SK-N-MC (cell line): ENCODE measurements at regions not wholly inside any gene's neighbourhood (a gene's known extent, or its start where the extent isn't known, plus 50 kb on each side); places are given as distances from the start of the nearest gene placed in this dataset.

Experiments
- DNase-seq: peaks from one replicate; pipeline ENCODE4 v3.0.0-alpha.2; 2011; ENCODE audit warnings: low read depth, low spot score
- H3K27ac ChIP-seq: fragments of 200-600 bp; sonication (generic); 2 replicates; pipeline ENCODE4 v1.5.1; 2016; ENCODE audit warnings: mixed run types
- H3K36me3 ChIP-seq: fragments of 200-600 bp; sonication (generic); 2 replicates; pipeline ENCODE4 v1.6.1; 2017; ENCODE audit warnings: antibody characterized with exemption, low read length, mixed read lengths; ENCODE audit not compliant: insufficient read depth
- H3K4me3 ChIP-seq: fragments of 200-600 bp; sonication (generic); 2 replicates; pipeline ENCODE4 v1.5.1; 2016
- H3K9ac ChIP-seq: fragments of 200-600 bp; sonication (generic); 2 replicates; pipeline ENCODE4 v1.8.0; 2017; ENCODE audit warnings: mixed run types, mixed read lengths; ENCODE audit not compliant: insufficient read length
- H3K9me3 ChIP-seq: fragments of 200-600 bp; sonication (generic); 2 replicates; pipeline ENCODE4 v1.6.1; 2017; ENCODE audit warnings: low read depth, mild to moderate bottlenecking, antibody characterized with exemption, low read length, moderate library complexity, mixed read lengths
- EZH2 ChIP-seq: fragments of 200-600 bp; sonication (generic); IDR thresholded peaks from one replicate; pipeline ENCODE4 v1.6.1; 2017; ENCODE audit warnings: antibody characterized with exemption
- FOXP2 ChIP-seq: optimal IDR thresholded peaks from 2 replicates; pipeline ENCODE3; 2011; ENCODE audit warnings: mild to moderate bottlenecking, moderate library complexity; ENCODE audit not compliant: insufficient read depth; ENCODE audit errors: extremely low read length, control extremely low read depth
- POLR2AphosphoS5 ChIP-seq: IDR thresholded peaks from 2 replicates; pipeline ENCODE4 v1.6.1; 2012; ENCODE audit warnings: mild to moderate bottlenecking, low read depth, low read length, borderline replicate concordance

GRCh38 chr2:103103678-103104077 lies 341.8 kb downstream of the TMEM182 start:
- Histone ChIP-seq H3K9ac (no peak overlapping the region), H3K36me3 (no peaks in the 10 kb centered on the region), H3K4me3 (no peak overlapping the region), H3K9me3 (no peaks in the 10 kb centered on the region), H3K27ac (no peak overlapping the region)
- TF ChIP-seq EZH2: no peak
- TF ChIP-seq FOXP2: no peak
- TF ChIP-seq POLR2AphosphoS5: no peak
- DNase-seq: no peak

- no peaks in the 10 kb centered on the region for H3K9me3 ChIP-seq
- DNase-seq: no peak
- TF ChIP-seq POLR2AphosphoS5: no peak
- TF ChIP-seq EZH2: no peak
- TF ChIP-seq FOXP2: no peak
Measured at GRCh38 chr2:103119352-103119751, 357.5 kb downstream of the TMEM182 start.

DNA sequence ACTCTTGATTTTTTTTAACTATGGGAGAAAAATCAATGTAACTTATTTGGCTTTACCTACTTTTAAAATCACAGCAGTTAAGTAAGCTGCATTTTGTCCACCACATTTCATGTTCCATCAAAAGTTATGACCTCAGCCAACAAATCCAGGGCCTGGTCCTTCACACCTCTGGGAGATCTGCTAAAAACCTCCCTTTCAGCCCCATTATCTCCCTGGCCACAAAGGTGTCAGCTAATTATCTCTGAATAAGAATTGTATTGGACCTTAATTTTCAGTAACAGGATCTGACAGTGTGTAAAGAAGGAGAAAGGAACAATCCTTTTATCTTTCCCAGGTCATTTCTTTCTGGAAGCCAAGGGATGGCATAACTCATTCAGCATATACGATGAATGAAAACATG lies 359.3 kb downstream of the TMEM182 start:
- no peaks in the 10 kb centered on the region for H3K9me3 ChIP-seq
- no peak overlapping the region for H3K27ac ChIP-seq
- DNase-seq: no peak
- H3K9ac ChIP-seq: no peak overlapping the region
- no peak overlapping the region for H3K4me3 ChIP-seq
- TF ChIP-seq POLR2AphosphoS5 (no peak), FOXP2 (no peak), EZH2 (no peak)
- H3K36me3 ChIP-seq: no peaks in the 10 kb centered on the region

More at GRCh38 chr2:103119352-103119751, 357.5 kb downstream of the TMEM182 start:
- Histone ChIP-seq H3K27ac (no peak overlapping the region), H3K9ac (no peak overlapping the region), H3K36me3 (no peaks in the 10 kb centered on the region), H3K4me3 (no peak overlapping the region)

DNA sequence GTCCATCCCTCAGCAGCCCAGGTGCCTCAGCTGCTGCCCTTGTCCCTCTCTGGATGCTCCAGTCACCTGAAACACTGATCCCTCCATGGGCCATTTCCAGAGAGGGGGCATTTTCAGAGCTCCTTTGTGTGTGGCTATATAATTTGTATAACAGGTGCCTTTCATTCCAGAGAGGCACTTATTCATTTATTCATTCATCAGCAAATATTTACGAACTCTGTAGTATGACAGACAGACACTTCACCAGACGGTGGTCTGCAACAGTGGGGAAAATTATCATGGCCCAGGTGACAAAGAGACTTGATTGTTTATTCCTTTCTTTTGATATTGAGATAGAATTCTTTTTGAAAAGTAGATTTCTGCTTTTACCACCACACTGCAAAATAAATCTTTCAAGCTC lies 361.7 kb downstream of the TMEM182 start:
- no peak overlapping the region for H3K27ac ChIP-seq
- TF ChIP-seq FOXP2 (no peak), POLR2AphosphoS5 (no peak), EZH2 (no peak)
- DNase-seq: no peak
- no peaks in the 10 kb centered on the region for H3K36me3 ChIP-seq
- no peaks in the 10 kb centered on the region for H3K9me3 ChIP-seq
- no peak overlapping the region for H3K4me3 ChIP-seq
- H3K9ac ChIP-seq: no peak overlapping the region

DNA sequence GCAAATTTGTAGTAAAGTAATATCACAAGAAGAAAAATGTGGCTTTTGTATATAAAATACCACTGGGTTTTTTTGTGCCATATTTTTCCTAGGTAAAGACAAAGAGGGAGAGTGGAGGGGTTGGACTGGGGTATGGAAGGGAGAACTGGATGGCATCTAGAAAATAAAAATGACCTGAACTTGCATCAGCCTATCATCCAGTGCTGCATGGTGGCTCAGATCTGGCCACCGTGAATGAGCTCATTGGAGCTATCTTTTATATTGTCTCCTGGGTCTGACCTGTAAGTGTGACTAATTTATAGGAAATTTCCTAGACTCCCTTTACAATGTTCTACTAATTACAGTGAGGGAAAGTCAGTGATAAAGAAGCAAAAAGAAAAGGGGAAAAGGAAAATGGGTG lies 369.0 kb downstream of the TMEM182 start:
- TF ChIP-seq POLR2AphosphoS5 (no peak), EZH2 (no peak)
- Histone ChIP-seq H3K4me3 (no peak overlapping the region), H3K36me3 (no peaks in the 10 kb centered on the region)

GRCh38 chr2:103132536-103133217 lies 370.8 kb downstream of the TMEM182 start:
- DNase-seq: no peak
- no peak overlapping the region for H3K4me3 ChIP-seq
- H3K9ac ChIP-seq: no peak overlapping the region
- TF ChIP-seq EZH2: no peak
- no peak for TF ChIP-seq FOXP2
- TF ChIP-seq POLR2AphosphoS5: no peak
- no peak overlapping the region for H3K27ac ChIP-seq
- no peaks in the 10 kb centered on the region for H3K9me3 ChIP-seq
- no peaks in the 10 kb centered on the region for H3K36me3 ChIP-seq

More for the DNA sequence above, 369.0 kb downstream of the TMEM182 start:
- no peaks in the 10 kb centered on the region for H3K9me3 ChIP-seq
- no peak overlapping the region for H3K9ac ChIP-seq
- H3K27ac ChIP-seq: no peak overlapping the region
- DNase-seq: no peak

DNA sequence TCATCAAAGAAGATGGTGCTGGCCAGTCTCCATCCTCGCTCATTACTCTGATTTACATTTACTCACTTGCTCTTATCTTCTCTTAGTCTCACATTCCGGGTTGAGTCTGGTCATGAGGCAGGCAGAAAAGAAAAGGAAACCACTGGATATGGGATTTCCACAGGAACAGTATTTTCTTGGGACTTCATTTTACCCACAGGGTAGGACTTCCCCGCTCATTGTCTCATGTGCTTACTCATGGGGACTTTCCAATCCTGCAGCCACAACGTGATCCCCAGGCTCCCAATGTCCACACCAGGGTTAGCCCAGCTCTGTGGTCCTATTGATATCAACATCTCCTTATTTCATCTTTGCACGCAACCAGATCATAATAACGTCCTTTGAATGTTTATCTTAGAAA lies 373.8 kb downstream of the TMEM182 start:
- no peak for TF ChIP-seq EZH2
- no peak for TF ChIP-seq POLR2AphosphoS5
- no peak for TF ChIP-seq FOXP2
- Histone ChIP-seq H3K9me3 (no peaks in the 10 kb centered on the region), H3K4me3 (no peak overlapping the region), H3K27ac (no peak overlapping the region), H3K36me3 (no peaks in the 10 kb centered on the region), H3K9ac (no peak overlapping the region)
- no peak for DNase-seq

- Histone ChIP-seq H3K9me3 (no peaks in the 10 kb centered on the region), H3K36me3 (no peaks in the 10 kb centered on the region), H3K27ac (no peak overlapping the region), H3K9ac (no peak overlapping the region), H3K4me3 (no peak overlapping the region)
- DNase-seq: no peak
- TF ChIP-seq POLR2AphosphoS5 (no peak), EZH2 (no peak), FOXP2 (no peak)
Measured at GRCh38 chr2:103138123-103138901, 376.5 kb downstream of the TMEM182 start.
